ENCODE measurements at regions not wholly inside any gene's neighbourhood (a gene's known extent, or its start where the extent isn't known, plus 50 kb on each side); places are given as distances from the start of the nearest gene placed in this dataset.

GRCh38 chr10:130636313-130636930, 500.2 kb downstream of the GLRX3 start:
- no peak overlapping the region for H3K4ac ChIP-seq (ENCODE audit: low read depth in 1 of 2, low read length in 2 of 2)
- WGBS, result 63% methylated on average over 5 of the region's 6 CpGs
- H3K79me1 ChIP-seq (replicated peaks; ENCODE audit: low read length, poor library complexity, severe bottlenecking), result no peaks in the 10 kb centered on the region
- H2BK12ac ChIP-seq (ENCODE audit: low read length in 2 of 2), result no peak overlapping the region
- no peaks in the 10 kb centered on the region for H3K27me3 ChIP-seq (ENCODE audit: control insufficient read depth in 1 of 2, insufficient read depth in 1 of 2, low read length in 2 of 2)
- no peak overlapping the region for H3K18ac ChIP-seq (ENCODE audit: low read depth in 1 of 2, low read length in 2 of 2)
- H4K91ac ChIP-seq (ENCODE audit: low read length), result no peak overlapping the region
- no peak for DNase-seq
- no peak overlapping the region for H2AK5ac ChIP-seq (ENCODE audit: low read length, severe bottlenecking)
- H3K4me2 ChIP-seq (ENCODE audit: low read length, poor library complexity, severe bottlenecking), result no peak overlapping the region
- no peak overlapping the region for H2BK120ac ChIP-seq (ENCODE audit: low read depth, low read length)
- no peak overlapping the region for H3K23ac ChIP-seq (ENCODE audit: low read length in 2 of 2)
- no peaks in the 10 kb centered on the region for H3K4me1 ChIP-seq (ENCODE audit: control insufficient read depth, insufficient read depth, low read depth, low read length)
- no peak overlapping the region for H3K14ac ChIP-seq (ENCODE audit: low read length in 2 of 2)
- no peak overlapping the region for H2BK15ac ChIP-seq (ENCODE audit: low read depth, poor library complexity, severe bottlenecking)
- no peak overlapping the region for H2AFZ ChIP-seq (ENCODE audit: low read depth, low read length)
- no peak overlapping the region for H3K4me3 ChIP-seq (ENCODE audit: insufficient read depth in 1 of 2, low read depth in 1 of 2, low read length in 2 of 2)
- no peak overlapping the region for H4K8ac ChIP-seq (ENCODE audit: low read length)
- no peak overlapping the region for H2BK5ac ChIP-seq (ENCODE audit: low read depth, low read length, poor library complexity, severe bottlenecking)
- H3K9me3 ChIP-seq (ENCODE audit: control insufficient read depth, low read length), result no peaks in the 10 kb centered on the region
- H3K36me3 ChIP-seq (ENCODE audit: control insufficient read depth in 1 of 2, insufficient read depth in 2 of 2, low read depth in 1 of 2, low read length in 2 of 2), result no peaks in the 10 kb centered on the region
- H3K27ac ChIP-seq (ENCODE audit: low read length, poor library complexity, severe bottlenecking), result no peak overlapping the region
- H3K9ac ChIP-seq (ENCODE audit: low read length), result no peak overlapping the region

DNA sequence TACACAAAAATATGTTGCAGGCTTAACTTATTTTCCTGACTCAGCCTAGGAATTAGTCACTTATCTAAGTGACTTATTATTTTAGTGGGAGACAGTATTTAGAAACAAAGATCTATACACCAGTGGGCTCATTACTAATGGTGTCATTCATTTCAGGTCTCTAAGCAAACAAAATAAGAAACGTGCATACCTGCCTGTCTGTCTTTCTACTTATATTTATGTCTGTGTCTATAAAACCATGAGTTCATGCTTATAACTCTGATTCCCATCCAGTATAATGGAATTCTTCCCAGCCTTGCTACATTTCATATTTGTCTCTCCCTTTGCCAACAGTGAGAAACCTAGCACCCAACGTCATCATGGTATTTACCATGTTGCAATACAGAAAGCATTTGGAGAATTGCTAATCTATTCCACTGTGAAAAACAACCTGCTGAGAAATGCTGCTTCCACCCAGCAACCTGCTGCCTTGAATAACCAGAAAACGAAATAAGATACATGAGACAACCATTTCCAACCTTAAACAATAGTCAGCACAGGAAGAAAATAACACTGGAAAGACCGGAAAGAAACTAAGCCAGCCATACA, 501.0 kb downstream of the GLRX3 start:
- Histone ChIP-seq H2AFZ (ENCODE audit: low read depth, low read length) (no peak overlapping the region), H4K91ac (ENCODE audit: low read length) (no peak overlapping the region), H3K4ac (ENCODE audit: low read depth in 1 of 2, low read length in 2 of 2) (no peak overlapping the region), H3K23ac (ENCODE audit: low read length in 2 of 2) (no peak overlapping the region), H2BK15ac (ENCODE audit: low read depth, poor library complexity, severe bottlenecking) (no peak overlapping the region), H2BK120ac (ENCODE audit: low read depth, low read length) (no peak overlapping the region), H2AK5ac (ENCODE audit: low read length, severe bottlenecking) (no peak overlapping the region), H2BK12ac (ENCODE audit: low read length in 2 of 2) (no peak overlapping the region), H3K14ac (ENCODE audit: low read length in 2 of 2) (no peak overlapping the region), H2BK5ac (ENCODE audit: low read depth, low read length, poor library complexity, severe bottlenecking) (no peak overlapping the region), H3K79me1 (replicated peaks; ENCODE audit: low read length, poor library complexity, severe bottlenecking) (no peaks in the 10 kb centered on the region), H3K9ac (ENCODE audit: low read length) (no peak overlapping the region), H3K4me1 (ENCODE audit: control insufficient read depth, insufficient read depth, low read depth, low read length) (no peaks in the 10 kb centered on the region), H3K4me2 (ENCODE audit: low read length, poor library complexity, severe bottlenecking) (no peak overlapping the region), H4K8ac (ENCODE audit: low read length) (no peak overlapping the region), H3K9me3 (ENCODE audit: control insufficient read depth, low read length) (no peaks in the 10 kb centered on the region), H3K4me3 (ENCODE audit: insufficient read depth in 1 of 2, low read depth in 1 of 2, low read length in 2 of 2) (no peak overlapping the region), H3K27me3 (ENCODE audit: control insufficient read depth in 1 of 2, insufficient read depth in 1 of 2, low read length in 2 of 2) (no peaks in the 10 kb centered on the region), H3K36me3 (ENCODE audit: control insufficient read depth in 1 of 2, insufficient read depth in 2 of 2, low read depth in 1 of 2, low read length in 2 of 2) (no peaks in the 10 kb centered on the region), H3K27ac (ENCODE audit: low read length, poor library complexity, severe bottlenecking) (no peak overlapping the region), H3K18ac (ENCODE audit: low read depth in 1 of 2, low read length in 2 of 2) (no peak overlapping the region)
- 55% methylated on average over 4 of the region's 4 CpGs for WGBS
- DNase-seq, result no peak

- Histone ChIP-seq H3K4ac (ENCODE audit: low read depth in 1 of 2, low read length in 2 of 2) (no peak overlapping the region), H3K27ac (ENCODE audit: low read length, poor library complexity, severe bottlenecking) (no peak overlapping the region), H2BK5ac (ENCODE audit: low read depth, low read length, poor library complexity, severe bottlenecking) (no peak overlapping the region), H2BK120ac (ENCODE audit: low read depth, low read length) (no peak overlapping the region), H3K36me3 (ENCODE audit: control insufficient read depth in 1 of 2, insufficient read depth in 2 of 2, low read depth in 1 of 2, low read length in 2 of 2) (no peaks in the 10 kb centered on the region), H3K23ac (ENCODE audit: low read length in 2 of 2) (no peak overlapping the region), H3K4me3 (ENCODE audit: insufficient read depth in 1 of 2, low read depth in 1 of 2, low read length in 2 of 2) (no peak overlapping the region), H3K4me2 (ENCODE audit: low read length, poor library complexity, severe bottlenecking) (no peak overlapping the region), H3K9me3 (ENCODE audit: control insufficient read depth, low read length) (peaks cover 9% of the 10 kb centered on the region), H4K8ac (ENCODE audit: low read length) (no peak overlapping the region), H2BK15ac (ENCODE audit: low read depth, poor library complexity, severe bottlenecking) (no peak overlapping the region), H3K27me3 (ENCODE audit: control insufficient read depth in 1 of 2, insufficient read depth in 1 of 2, low read length in 2 of 2) (no peaks in the 10 kb centered on the region), H4K91ac (ENCODE audit: low read length) (no peak overlapping the region), H3K4me1 (ENCODE audit: control insufficient read depth, insufficient read depth, low read depth, low read length) (no peaks in the 10 kb centered on the region), H2AK5ac (ENCODE audit: low read length, severe bottlenecking) (no peak overlapping the region), H3K79me1 (replicated peaks; ENCODE audit: low read length, poor library complexity, severe bottlenecking) (no peaks in the 10 kb centered on the region), H2AFZ (ENCODE audit: low read depth, low read length) (no peak overlapping the region), H3K14ac (ENCODE audit: low read length in 2 of 2) (no peak overlapping the region), H2BK12ac (ENCODE audit: low read length in 2 of 2) (no peak overlapping the region), H3K18ac (ENCODE audit: low read depth in 1 of 2, low read length in 2 of 2) (no peak overlapping the region), H3K9ac (ENCODE audit: low read length) (no peak overlapping the region)
- DNase-seq, result no peak
- WGBS, result 85% methylated on average over 1 of the region's 4 CpGs
Measured at GRCh38 chr10:130638991-130639390, 502.8 kb downstream of the GLRX3 start.

GRCh38 chr10:130642926-130643325, 506.7 kb downstream of the GLRX3 start:
- Histone ChIP-seq H2BK12ac (ENCODE audit: low read length in 2 of 2) (no peak overlapping the region), H3K18ac (ENCODE audit: low read depth in 1 of 2, low read length in 2 of 2) (no peak overlapping the region), H3K36me3 (ENCODE audit: control insufficient read depth in 1 of 2, insufficient read depth in 2 of 2, low read depth in 1 of 2, low read length in 2 of 2) (no peaks in the 10 kb centered on the region), H3K23ac (ENCODE audit: low read length in 2 of 2) (no peak overlapping the region), H3K27me3 (ENCODE audit: control insufficient read depth in 1 of 2, insufficient read depth in 1 of 2, low read length in 2 of 2) (no peaks in the 10 kb centered on the region), H3K9ac (ENCODE audit: low read length) (no peak overlapping the region), H3K4me3 (ENCODE audit: insufficient read depth in 1 of 2, low read depth in 1 of 2, low read length in 2 of 2) (no peak overlapping the region), H3K4me2 (ENCODE audit: low read length, poor library complexity, severe bottlenecking) (no peak overlapping the region), H2AK5ac (ENCODE audit: low read length, severe bottlenecking) (no peak overlapping the region), H3K79me1 (replicated peaks; ENCODE audit: low read length, poor library complexity, severe bottlenecking) (no peaks in the 10 kb centered on the region), H2BK120ac (ENCODE audit: low read depth, low read length) (no peak overlapping the region), H2BK15ac (ENCODE audit: low read depth, poor library complexity, severe bottlenecking) (no peak overlapping the region), H2BK5ac (ENCODE audit: low read depth, low read length, poor library complexity, severe bottlenecking) (no peak overlapping the region), H4K8ac (ENCODE audit: low read length) (no peak overlapping the region), H3K4ac (ENCODE audit: low read depth in 1 of 2, low read length in 2 of 2) (no peak overlapping the region), H4K91ac (ENCODE audit: low read length) (no peak overlapping the region), H3K9me3 (ENCODE audit: control insufficient read depth, low read length) (peaks cover 21% of the 10 kb centered on the region), H2AFZ (ENCODE audit: low read depth, low read length) (no peak overlapping the region), H3K14ac (ENCODE audit: low read length in 2 of 2) (no peak overlapping the region), H3K27ac (ENCODE audit: low read length, poor library complexity, severe bottlenecking) (no peak overlapping the region), H3K4me1 (ENCODE audit: control insufficient read depth, insufficient read depth, low read depth, low read length) (no peaks in the 10 kb centered on the region)
- DNase-seq, result no peak
- WGBS, result 85% methylated on average over 4 of the region's 4 CpGs
